ENCODE measurements at regions not wholly inside any gene's neighbourhood (a gene's known extent, or its start where the extent isn't known, plus 50 kb on each side); places are given as distances from the start of the nearest gene placed in this dataset.

- TF ChIP-seq CTCF (IDR thresholded peaks at IDR 0.05) = no peak
Measured at GRCh38 chr5:66407765-66408164, 188.4 kb upstream of the MAST4 start.

GRCh38 chr5:66408576-66408975, 187.6 kb upstream of the MAST4 start:
- TF ChIP-seq CTCF (IDR thresholded peaks at IDR 0.05) = no peak

GRCh38 chr5:66410122-66410521, 186.1 kb upstream of the MAST4 start:
- TF ChIP-seq CTCF (IDR thresholded peaks at IDR 0.05) = no peak

GRCh38 chr5:66411701-66412100, 184.5 kb upstream of the MAST4 start:
- no peak for TF ChIP-seq CTCF (IDR thresholded peaks at IDR 0.05)

- TF ChIP-seq CTCF (IDR thresholded peaks at IDR 0.05) = no peak
Measured at GRCh38 chr5:66413931-66414330, 182.3 kb upstream of the MAST4 start.

GRCh38 chr5:66415208-66415607, 181.0 kb upstream of the MAST4 start:
- no peak for TF ChIP-seq CTCF (IDR thresholded peaks at IDR 0.05)

GRCh38 chr5:66416698-66417097, 179.5 kb upstream of the MAST4 start:
- no peak for TF ChIP-seq CTCF (IDR thresholded peaks at IDR 0.05)

- TF ChIP-seq CTCF (IDR thresholded peaks at IDR 0.05) = no peak
Measured at GRCh38 chr5:66417781-66418180, 178.4 kb upstream of the MAST4 start.
